Mesendoderm (in vitro differentiated cells): ENCODE measurements at regions not wholly inside any gene's neighbourhood (a gene's known extent, or its start where the extent isn't known, plus 50 kb on each side); places are given as distances from the start of the nearest gene placed in this dataset.

ENCODE experiments used
- DNase-seq: peaks from one replicate; pipeline ENCODE4 v3.0.0; 2013
- H2AK5ac ChIP-seq: 2 replicates; pipeline ENCODE4 v1.6.1; 2013; ENCODE audit warnings: low read length, inconsistent platforms
- H2BK120ac ChIP-seq: 2 replicates; pipeline ENCODE4 v1.6.1; 2013; ENCODE audit warnings: low read depth, mild to moderate bottlenecking, low read length, moderate library complexity, mixed read lengths
- H2BK15ac ChIP-seq: replicated peaks from 2 replicates; pipeline ENCODE4 v1.6.1; 2013; ENCODE audit warnings: low read depth, mild to moderate bottlenecking, moderate library complexity
- H2BK5ac ChIP-seq: 2 replicates; pipeline ENCODE4 v1.6.1; 2013; ENCODE audit warnings: low read length, inconsistent platforms
- H3K18ac ChIP-seq: 2 replicates; pipeline ENCODE4 v1.6.1; 2013; ENCODE audit warnings: mild to moderate bottlenecking, low read length, mixed read lengths
- H3K23ac ChIP-seq: one replicate; pipeline ENCODE4 v1.6.1; 2013; ENCODE audit warnings: low read length
- H3K27ac ChIP-seq: 2 replicates; pipeline ENCODE4 v1.5.1; 2013; ENCODE audit warnings: low read depth, mild to moderate bottlenecking, inconsistent platforms, low read length, moderate library complexity
- H3K27me3 ChIP-seq: 2 replicates; pipeline ENCODE4 v1.6.1; 2013; ENCODE audit warnings: low read length, control low read depth, mild to moderate bottlenecking, inconsistent platforms; ENCODE audit not compliant: insufficient read depth, poor library complexity
- H3K36me3 ChIP-seq: 2 replicates; pipeline ENCODE4 v1.6.1; 2013; ENCODE audit warnings: low read length, inconsistent platforms; ENCODE audit not compliant: control insufficient read depth, insufficient read depth
- H3K4ac ChIP-seq: one replicate; pipeline ENCODE4 v1.6.1; 2013; ENCODE audit warnings: low read depth, mild to moderate bottlenecking, low read length, moderate library complexity
- H3K4me1 ChIP-seq: 2 replicates; pipeline ENCODE4 v1.6.1; 2013; ENCODE audit warnings: low read depth, low read length, inconsistent platforms; ENCODE audit not compliant: control insufficient read depth
- H3K4me2 ChIP-seq: 2 replicates; pipeline ENCODE4 v1.6.1; 2013; ENCODE audit warnings: low read length
- H3K4me3 ChIP-seq: 2 replicates; pipeline ENCODE4 v1.5.1; 2013; ENCODE audit warnings: mild to moderate bottlenecking, low read length
- H3K56ac ChIP-seq: one replicate; pipeline ENCODE4 v1.6.1; 2013; ENCODE audit warnings: low read length
- H3K79me1 ChIP-seq: 2 replicates; pipeline ENCODE4 v1.6.1; 2013; ENCODE audit warnings: low read length, inconsistent platforms
- H3K79me2 ChIP-seq: 2 replicates; pipeline ENCODE4 v1.6.1; 2013; ENCODE audit warnings: mild to moderate bottlenecking, low read length; ENCODE audit not compliant: control insufficient read depth, insufficient read depth
- H3K9ac ChIP-seq: 2 replicates; pipeline ENCODE4 v1.6.1; 2013; ENCODE audit warnings: low read length, inconsistent platforms
- H4K5ac ChIP-seq: one replicate; pipeline ENCODE4 v1.6.1; 2013; ENCODE audit warnings: low read length
- H4K8ac ChIP-seq: one replicate; pipeline ENCODE4 v1.6.1; 2013; ENCODE audit warnings: low read depth, mild to moderate bottlenecking, control low read depth, low read length, moderate library complexity
- WGBS: extraction: QIAGEN DNeasy Blood & Tissue Kit; methylation state at CpG from one replicate; pipeline ENCODE4 v1.1.7; 2013; ENCODE audit warnings: low lambda C conversion rate, missing lambda C conversion rate; ENCODE audit not compliant: insufficient coverage; ENCODE audit errors: extremely low coverage; 5-methylcytosine and 5-hydroxymethylcytosine counted together

DNA sequence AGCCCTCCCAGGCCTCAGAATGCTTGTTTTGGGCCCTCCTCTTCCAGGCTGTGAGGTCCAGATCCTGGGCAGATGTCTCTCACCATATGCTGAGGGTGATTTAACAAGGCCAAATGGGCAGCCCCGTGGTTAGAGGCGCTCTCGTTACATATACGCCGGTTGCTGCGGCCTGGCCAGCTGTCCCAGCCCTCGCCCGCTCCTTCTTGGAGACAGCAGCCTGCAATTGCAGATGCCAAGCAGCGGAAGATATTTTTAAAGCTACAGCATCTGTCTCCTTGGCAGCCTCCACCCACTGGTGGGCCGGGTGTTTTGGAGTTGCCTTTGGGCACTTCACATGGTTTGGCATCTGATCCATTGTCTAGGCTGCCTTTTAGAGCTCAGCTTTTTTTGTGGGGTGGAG, 178.8 kb upstream of the NFIA start:
- Histone ChIP-seq H3K56ac (no peak overlapping the region), H3K4me2 (no peak overlapping the region), H3K27ac (no peak overlapping the region), H4K8ac (no peak overlapping the region), H2BK5ac (no peak overlapping the region), H3K9ac (no peak overlapping the region), H3K4me3 (no peak overlapping the region), H2BK120ac (no peak overlapping the region), H3K4ac (no peak overlapping the region), H2BK15ac (no peak overlapping the region), H3K79me1 (no peaks in the 10 kb centered on the region), H3K36me3 (no peaks in the 10 kb centered on the region), H3K79me2 (no peaks in the 10 kb centered on the region), H2AK5ac (no peak overlapping the region), H3K23ac (no peak overlapping the region), H3K27me3 (no peaks in the 10 kb centered on the region), H4K5ac (no peak overlapping the region), H3K4me1 (no peaks in the 10 kb centered on the region), H3K18ac (peak overlapping the region; percentile 6)
- DNase-seq: peak; percentile 46
- WGBS: no CpG with 5 or more reads among the region's 10 CpGs

DNA sequence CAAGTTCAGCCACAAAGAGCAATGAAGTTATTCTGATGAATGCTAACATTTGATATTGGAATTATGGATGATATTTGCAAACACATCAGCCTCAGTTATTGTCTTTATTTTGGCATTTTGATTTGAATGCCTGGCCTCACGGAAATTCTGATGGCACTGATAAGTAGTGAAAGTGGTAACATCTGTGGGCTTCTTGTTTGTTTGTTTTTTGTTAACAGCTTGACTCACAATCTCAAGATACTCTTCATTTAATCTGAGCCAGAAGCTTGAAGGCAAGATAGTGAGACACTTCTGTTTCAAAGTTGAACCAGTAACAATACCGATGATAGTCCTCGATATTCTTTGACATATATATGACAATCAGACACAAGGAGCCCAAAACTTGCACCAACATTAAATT, 182.9 kb upstream of the NFIA start:
- Histone ChIP-seq H3K27me3 (no peaks in the 10 kb centered on the region), H4K5ac (no peak overlapping the region)

DNA sequence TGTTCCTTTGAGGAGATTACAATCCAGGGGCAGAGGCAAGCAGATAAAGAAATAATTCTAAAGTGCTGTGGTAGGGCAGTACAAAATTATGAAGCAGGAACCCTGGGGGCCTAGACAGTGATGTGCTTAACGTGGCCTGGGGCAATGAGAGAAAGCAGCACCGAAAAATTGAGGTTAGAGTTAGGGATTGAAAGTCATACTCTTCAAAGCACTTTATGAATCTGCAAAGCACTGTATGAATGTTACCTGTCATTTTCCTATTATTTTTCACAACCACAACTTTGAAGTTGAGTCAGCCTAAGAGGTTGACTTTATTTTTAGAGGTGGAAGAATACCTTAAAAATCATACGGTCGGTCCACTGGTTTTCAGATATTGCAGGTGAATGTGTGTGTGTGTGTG, 183.4 kb upstream of the NFIA start:
- WGBS: no CpG with 5 or more reads among the region's 4 CpGs

More for the DNA sequence above, 182.9 kb upstream of the NFIA start:
- peak; percentile 74 for DNase-seq
- Histone ChIP-seq H2BK5ac (no peak overlapping the region), H3K79me2 (no peaks in the 10 kb centered on the region), H3K18ac (no peak overlapping the region), H3K9ac (no peak overlapping the region), H3K23ac (no peak overlapping the region), H2BK120ac (no peak overlapping the region), H3K36me3 (no peaks in the 10 kb centered on the region), H2BK15ac (no peak overlapping the region), H3K4me3 (no peak overlapping the region), H3K4me1 (no peaks in the 10 kb centered on the region), H3K56ac (no peak overlapping the region), H3K79me1 (no peaks in the 10 kb centered on the region), H3K27ac (no peak overlapping the region), H2AK5ac (no peak overlapping the region), H3K4ac (no peak overlapping the region), H3K4me2 (no peak overlapping the region), H4K8ac (no peak overlapping the region)
- WGBS: no CpG with 5 or more reads among the region's 3 CpGs

DNA sequence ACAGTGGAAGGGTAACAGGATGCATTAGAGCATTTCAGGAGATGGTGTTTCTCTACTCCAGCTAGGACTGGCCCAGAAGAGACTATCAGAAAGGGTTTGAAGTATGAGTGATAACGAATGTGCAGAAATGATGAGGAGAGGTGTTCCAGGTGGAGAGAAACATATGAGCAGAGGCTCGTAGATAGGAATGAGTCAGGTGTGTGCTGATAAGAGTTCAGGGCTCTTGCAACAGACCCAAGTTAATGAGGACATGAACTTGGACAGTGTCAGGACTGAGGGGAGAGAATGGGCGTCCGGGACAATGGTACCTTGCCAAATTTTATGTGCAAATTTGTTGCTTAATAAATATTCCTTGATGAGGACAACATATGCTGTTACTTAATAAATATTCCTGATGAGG, 183.9 kb upstream of the NFIA start:
- H2BK120ac ChIP-seq: no peak overlapping the region
- no peak overlapping the region for H3K4ac ChIP-seq
- no peak overlapping the region for H3K18ac ChIP-seq
- H4K5ac ChIP-seq: no peak overlapping the region
- H3K36me3 ChIP-seq: no peaks in the 10 kb centered on the region
- no CpG with 5 or more reads among the region's 4 CpGs for WGBS
- H3K4me2 ChIP-seq: no peak overlapping the region
- no peaks in the 10 kb centered on the region for H3K79me1 ChIP-seq
- H3K4me3 ChIP-seq: no peak overlapping the region
- H2BK5ac ChIP-seq: no peak overlapping the region
- no peak overlapping the region for H3K9ac ChIP-seq
- no peaks in the 10 kb centered on the region for H3K79me2 ChIP-seq
- no peaks in the 10 kb centered on the region for H3K4me1 ChIP-seq
- no peak overlapping the region for H3K56ac ChIP-seq
- no peak overlapping the region for H2AK5ac ChIP-seq
- no peak overlapping the region for H2BK15ac ChIP-seq
- no peaks in the 10 kb centered on the region for H3K27me3 ChIP-seq
- H3K27ac ChIP-seq: no peak overlapping the region
- H4K8ac ChIP-seq: no peak overlapping the region
- no peak for DNase-seq
- H3K23ac ChIP-seq: no peak overlapping the region

More for the DNA sequence above, 183.4 kb upstream of the NFIA start:
- H3K4me2 ChIP-seq: no peak overlapping the region
- no peak overlapping the region for H4K8ac ChIP-seq
- DNase-seq: no peak
- H3K18ac ChIP-seq: no peak overlapping the region
- no peak overlapping the region for H3K56ac ChIP-seq
- H3K4me1 ChIP-seq: no peaks in the 10 kb centered on the region
- no peak overlapping the region for H3K4me3 ChIP-seq
- no peaks in the 10 kb centered on the region for H3K27me3 ChIP-seq
- H3K27ac ChIP-seq: no peak overlapping the region
- no peaks in the 10 kb centered on the region for H3K36me3 ChIP-seq
- H3K9ac ChIP-seq: no peak overlapping the region
- H3K4ac ChIP-seq: no peak overlapping the region
- H3K23ac ChIP-seq: no peak overlapping the region
- no peak overlapping the region for H4K5ac ChIP-seq
- H2BK5ac ChIP-seq: no peak overlapping the region
- no peak overlapping the region for H2AK5ac ChIP-seq
- H3K79me2 ChIP-seq: no peaks in the 10 kb centered on the region
- no peaks in the 10 kb centered on the region for H3K79me1 ChIP-seq
- H2BK120ac ChIP-seq: no peak overlapping the region
- no peak overlapping the region for H2BK15ac ChIP-seq

DNA sequence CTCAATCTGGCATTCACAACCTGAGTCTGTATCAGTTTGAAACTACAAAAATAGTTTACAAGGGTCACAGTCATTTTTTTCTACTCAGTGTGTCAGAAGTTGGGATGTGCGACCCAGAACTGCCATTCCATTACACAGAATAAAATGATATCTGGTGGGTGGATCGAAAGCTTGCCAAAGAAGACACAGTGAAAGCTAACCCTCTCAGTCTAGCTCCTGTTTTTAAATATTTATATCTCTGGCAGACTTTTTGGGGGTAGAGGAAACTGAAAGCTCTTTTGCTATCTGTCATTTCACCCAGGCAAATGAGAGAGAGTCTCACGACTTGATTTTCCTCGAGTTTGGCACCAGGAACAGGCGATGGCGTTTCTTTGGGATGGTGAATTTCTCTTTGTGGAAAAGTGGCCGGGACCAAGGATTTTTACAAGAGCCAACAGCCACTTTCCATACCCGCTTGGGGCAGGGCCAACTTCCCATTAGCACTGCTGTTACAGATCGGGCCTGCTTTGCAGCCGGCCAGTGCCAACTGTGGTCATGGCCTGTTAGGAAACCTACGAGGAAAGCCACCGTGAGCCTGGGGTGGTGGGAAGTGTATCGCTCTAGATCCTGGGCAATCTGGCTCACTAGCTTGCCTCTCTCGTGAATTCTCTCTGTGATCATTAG, 185.5 kb upstream of the NFIA start:
- Histone ChIP-seq H3K4me2 (no peak overlapping the region), H4K8ac (no peak overlapping the region), H2AK5ac (no peak overlapping the region), H3K27me3 (no peaks in the 10 kb centered on the region), H3K56ac (peak overlapping the region; percentile 20), H3K27ac (no peak overlapping the region), H3K23ac (no peak overlapping the region), H3K79me2 (no peaks in the 10 kb centered on the region), H3K4me3 (no peak overlapping the region), H2BK5ac (no peak overlapping the region), H4K5ac (no peak overlapping the region), H2BK120ac (peak overlapping the region; percentile 90), H2BK15ac (peak overlapping the region; percentile 36), H3K79me1 (no peaks in the 10 kb centered on the region), H3K4ac (no peak overlapping the region), H3K18ac (peak overlapping the region; percentile 0), H3K9ac (no peak overlapping the region), H3K36me3 (no peaks in the 10 kb centered on the region), H3K4me1 (no peaks in the 10 kb centered on the region)
- WGBS: no CpG with 5 or more reads among the region's 14 CpGs
- no peak for DNase-seq

DNA sequence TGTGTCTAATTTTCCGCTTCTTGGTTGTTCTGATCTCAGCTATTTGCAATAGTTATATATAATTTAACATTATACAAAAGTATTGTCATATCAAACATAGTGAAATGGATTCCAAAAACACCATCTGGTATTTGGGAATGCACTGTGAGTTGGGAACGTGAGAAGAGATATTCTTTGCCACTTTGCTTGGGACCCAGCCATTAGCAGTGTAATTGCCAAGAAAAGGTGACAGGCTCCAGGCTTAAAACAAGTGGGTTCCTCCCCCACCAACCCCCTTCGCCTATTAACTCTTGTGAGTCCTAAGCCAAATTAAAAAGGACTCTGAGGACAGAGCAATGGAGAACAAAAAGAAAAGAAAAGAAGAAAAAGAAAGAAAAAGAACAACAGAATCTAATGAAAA, 186.7 kb upstream of the NFIA start:
- H4K8ac ChIP-seq: no peak overlapping the region
- H3K4me1 ChIP-seq: no peaks in the 10 kb centered on the region
- no CpG with 5 or more reads among the region's 3 CpGs for WGBS
- H3K4ac ChIP-seq: no peak overlapping the region
- no peak overlapping the region for H3K27ac ChIP-seq
- no peaks in the 10 kb centered on the region for H3K36me3 ChIP-seq
- H3K27me3 ChIP-seq: no peaks in the 10 kb centered on the region
- H3K56ac ChIP-seq: no peak overlapping the region
- no peak overlapping the region for H2BK5ac ChIP-seq
- H2BK120ac ChIP-seq: no peak overlapping the region
- no peak overlapping the region for H3K23ac ChIP-seq
- H3K9ac ChIP-seq: no peak overlapping the region
- H4K5ac ChIP-seq: no peak overlapping the region
- no peak overlapping the region for H3K4me3 ChIP-seq
- no peaks in the 10 kb centered on the region for H3K79me1 ChIP-seq
- H3K4me2 ChIP-seq: no peak overlapping the region
- H3K79me2 ChIP-seq: no peaks in the 10 kb centered on the region
- no peak overlapping the region for H3K18ac ChIP-seq
- H2BK15ac ChIP-seq: no peak overlapping the region
- DNase-seq: no peak
- no peak overlapping the region for H2AK5ac ChIP-seq
